ENCODE measurements at regions not wholly inside any gene's neighbourhood (a gene's known extent, or its start where the extent isn't known, plus 50 kb on each side); places are given as distances from the start of the nearest gene placed in this dataset.

DNA sequence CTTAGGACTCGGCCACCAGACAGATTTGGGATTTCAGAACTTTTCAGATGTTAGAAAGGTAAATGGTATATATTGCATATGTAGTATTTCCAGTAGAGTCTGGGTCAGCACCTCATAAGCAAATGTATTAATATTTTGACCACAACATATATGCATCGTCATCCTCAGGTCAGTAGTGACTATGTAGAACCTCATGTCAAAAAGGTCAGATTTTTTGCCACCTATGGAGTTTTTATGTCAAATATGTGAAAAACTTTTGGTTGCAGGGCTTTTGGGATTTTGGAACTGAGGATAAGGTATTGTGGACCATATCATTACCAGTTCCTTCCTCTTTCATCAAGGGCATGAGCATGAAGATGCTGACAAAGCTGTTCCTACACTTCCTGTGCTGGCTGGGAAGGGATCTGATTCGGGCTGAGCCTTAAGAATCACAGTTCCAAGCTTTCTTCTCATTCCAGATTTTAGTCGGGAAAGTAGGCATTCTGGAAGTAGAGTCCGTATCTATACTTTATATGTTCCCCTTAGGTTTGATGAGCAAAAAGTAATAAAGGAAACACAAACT lies 183.0 kb upstream of the PGRMC2 start:
- TF ChIP-seq CTCF (optimal IDR thresholded peaks at IDR 0.05 in 1 of 3, IDR thresholded peaks at IDR 0.05 in 1 of 3, conservative IDR thresholded peaks at IDR 0.05 in 1 of 3; ENCODE audit: extremely low read depth in 1 of 3, insufficient read depth in 2 of 3, low read length in 3 of 3), result no peak
- no peak for TF ChIP-seq EZH2 (IDR thresholded peaks at IDR 0.05; ENCODE audit: low read length)

Data from keratinocyte (primary cell).